Fibroblast of lung (primary cell): ENCODE measurements at regions not wholly inside any gene's neighbourhood (a gene's known extent, or its start where the extent isn't known, plus 50 kb on each side); places are given as distances from the start of the nearest gene placed in this dataset.

ENCODE experiments used
- DNase-seq, 2 donors: peaks; one replicate each; pipeline versions ENCODE4 v3.0.0 to v3.0.0-alpha.2; 2010; ENCODE audit warnings: low read depth in 2 of 2
- H2AFZ ChIP-seq: 2 replicates; pipeline ENCODE4 v1.5.1; 2012; ENCODE audit warnings: low read length, control low read depth, inconsistent platforms
- H3K27ac ChIP-seq: 2 replicates; pipeline ENCODE4 v1.5.1; 2011; ENCODE audit warnings: low read length, control low read depth; ENCODE audit not compliant: insufficient read depth
- H3K27me3 ChIP-seq: 2 replicates; pipeline ENCODE4 v1.5.1; 2011; ENCODE audit warnings: mild to moderate bottlenecking, low read length; ENCODE audit not compliant: control insufficient read depth, insufficient read depth
- H3K36me3 ChIP-seq: 2 replicates; pipeline ENCODE4 v1.5.1; 2011; ENCODE audit warnings: low read length; ENCODE audit not compliant: control insufficient read depth, insufficient read depth
- H3K4me1 ChIP-seq: 2 replicates; pipeline ENCODE4 v1.5.1; 2011; ENCODE audit warnings: low read length; ENCODE audit not compliant: control insufficient read depth, insufficient read depth; ENCODE audit errors: extremely low read depth
- H3K4me2 ChIP-seq: 2 replicates; pipeline ENCODE4 v1.5.1; 2011; ENCODE audit warnings: low read length, control low read depth; ENCODE audit not compliant: insufficient read depth; ENCODE audit errors: extremely low read depth
- H3K4me3 ChIP-seq, 4 experiments: fragments of 200-600 bp in 1 of 4; sonication (generic) in 1 of 4; replicated peaks in 1 of 4; 2 replicates each; pipeline ENCODE4 v1.5.1; 2011 to 2016; ENCODE audit warnings: low read length in 4 of 4, low read depth in 3 of 4, mild to moderate bottlenecking in 3 of 4, control low read depth in 2 of 4, inconsistent platforms in 1 of 4, mixed read lengths in 1 of 4; ENCODE audit not compliant: insufficient read depth in 1 of 4; ENCODE audit errors: control extremely low read depth in 1 of 4
- H3K79me2 ChIP-seq: 2 replicates; pipeline ENCODE4 v1.5.1; 2012; ENCODE audit warnings: mild to moderate bottlenecking, low read length, inconsistent platforms; ENCODE audit not compliant: control insufficient read depth, insufficient read depth
- H3K9ac ChIP-seq: 2 replicates; pipeline ENCODE4 v1.5.1; 2011; ENCODE audit warnings: mild to moderate bottlenecking, low read length, control low read depth; ENCODE audit not compliant: insufficient read depth
- H3K9me3 ChIP-seq: 2 replicates; pipeline ENCODE4 v1.5.1; 2012; ENCODE audit warnings: low read depth, low read length; ENCODE audit not compliant: control insufficient read depth, insufficient read depth
- H4K20me1 ChIP-seq: 2 replicates; pipeline ENCODE4 v1.5.1; 2011; ENCODE audit warnings: low read length; ENCODE audit not compliant: control insufficient read depth, insufficient read depth; ENCODE audit errors: extremely low read depth
- EZH2 ChIP-seq: IDR thresholded peaks from 2 replicates; pipeline ENCODE4 v1.5.1; 2012; ENCODE audit warnings: low read length, control low read depth, mild to moderate bottlenecking; ENCODE audit errors: missing control alignments
- TF ChIP-seq, protein P1 (sequence below), 2 donors: IDR thresholded peaks in 1 of 2; conservative IDR thresholded peaks in 1 of 2; 1 replicate in 1 of 2; 2 replicates in 1 of 2; pipeline ENCODE4 v1.5.1; 2011 to 2012; ENCODE audit warnings: low read length in 2 of 2, control low read depth in 1 of 2, inconsistent platforms in 1 of 2, low read depth in 1 of 2, mild to moderate bottlenecking in 1 of 2

DNA sequence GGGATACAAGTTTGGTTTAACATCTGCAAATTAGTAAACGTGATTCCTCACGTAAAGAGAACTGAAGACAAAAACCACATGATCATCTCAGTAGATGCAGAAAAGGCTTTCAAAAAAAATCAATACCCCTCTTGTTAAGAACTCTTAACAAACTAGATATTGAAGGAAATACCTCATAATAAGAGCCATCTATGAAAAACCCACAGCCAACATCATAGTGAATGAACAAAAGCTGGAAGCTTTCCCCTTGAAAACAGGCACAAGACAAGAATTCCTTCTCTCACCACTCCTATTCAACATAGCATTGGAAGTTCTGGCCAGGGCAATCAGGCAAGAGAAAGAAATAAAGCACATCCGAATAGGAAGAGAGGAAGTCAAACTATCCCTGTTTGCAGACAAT is 160.5 kb downstream of the CSNK2A3 start:
- Histone ChIP-seq H3K4me2 (no peak overlapping the region), H3K4me3 (no peak overlapping the region), H3K4me1 (no peaks in the 10 kb centered on the region), H3K27ac (no peak overlapping the region), H3K79me2 (no peaks in the 10 kb centered on the region), H2AFZ (no peak overlapping the region), H4K20me1 (no peaks in the 10 kb centered on the region), H3K36me3 (no peaks in the 10 kb centered on the region), H3K9me3 (no peaks in the 10 kb centered on the region), H3K9ac (no peak overlapping the region), H3K27me3 (peaks cover 2% of the 10 kb centered on the region)
- DNase-seq: no peak
- TF ChIP-seq, protein P1, sequence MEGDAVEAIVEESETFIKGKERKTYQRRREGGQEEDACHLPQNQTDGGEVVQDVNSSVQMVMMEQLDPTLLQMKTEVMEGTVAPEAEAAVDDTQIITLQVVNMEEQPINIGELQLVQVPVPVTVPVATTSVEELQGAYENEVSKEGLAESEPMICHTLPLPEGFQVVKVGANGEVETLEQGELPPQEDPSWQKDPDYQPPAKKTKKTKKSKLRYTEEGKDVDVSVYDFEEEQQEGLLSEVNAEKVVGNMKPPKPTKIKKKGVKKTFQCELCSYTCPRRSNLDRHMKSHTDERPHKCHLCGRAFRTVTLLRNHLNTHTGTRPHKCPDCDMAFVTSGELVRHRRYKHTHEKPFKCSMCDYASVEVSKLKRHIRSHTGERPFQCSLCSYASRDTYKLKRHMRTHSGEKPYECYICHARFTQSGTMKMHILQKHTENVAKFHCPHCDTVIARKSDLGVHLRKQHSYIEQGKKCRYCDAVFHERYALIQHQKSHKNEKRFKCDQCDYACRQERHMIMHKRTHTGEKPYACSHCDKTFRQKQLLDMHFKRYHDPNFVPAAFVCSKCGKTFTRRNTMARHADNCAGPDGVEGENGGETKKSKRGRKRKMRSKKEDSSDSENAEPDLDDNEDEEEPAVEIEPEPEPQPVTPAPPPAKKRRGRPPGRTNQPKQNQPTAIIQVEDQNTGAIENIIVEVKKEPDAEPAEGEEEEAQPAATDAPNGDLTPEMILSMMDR (conservative IDR thresholded peaks at IDR 0.05 in 1 of 2, IDR thresholded peaks at IDR 0.05 in 1 of 2; ENCODE audit: low read depth in 1 of 2, low read length in 2 of 2): no peak
- TF ChIP-seq EZH2: no peak

DNA sequence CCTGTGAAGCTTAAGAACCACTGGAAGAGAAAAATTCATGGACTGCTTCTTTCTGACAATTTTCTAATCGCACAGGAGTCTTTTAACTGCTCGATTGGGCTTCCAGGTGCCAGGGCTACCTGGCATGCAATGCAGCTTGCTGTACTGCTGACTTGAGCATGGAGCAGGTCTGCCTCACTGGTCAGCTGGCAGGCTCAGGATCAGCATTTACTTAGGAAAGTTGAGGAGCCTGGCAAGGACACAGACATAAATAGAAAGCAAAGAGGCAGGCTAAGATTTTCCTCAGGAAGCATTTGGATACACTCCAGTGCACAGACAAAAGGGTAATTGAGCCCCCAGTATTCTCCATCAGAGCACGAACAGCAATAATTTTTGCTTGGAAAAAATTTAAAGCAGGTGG is 163.5 kb downstream of the CSNK2A3 start:
- Histone ChIP-seq H3K4me3 (no peak overlapping the region), H3K9ac (no peak overlapping the region), H3K4me2 (no peak overlapping the region), H3K27ac (no peak overlapping the region), H3K36me3 (no peaks in the 10 kb centered on the region), H4K20me1 (no peaks in the 10 kb centered on the region), H3K27me3 (peaks cover 2% of the 10 kb centered on the region), H3K9me3 (no peaks in the 10 kb centered on the region), H3K4me1 (no peaks in the 10 kb centered on the region), H3K79me2 (no peaks in the 10 kb centered on the region), H2AFZ (no peak overlapping the region)
- no peak for DNase-seq
- TF ChIP-seq EZH2: no peak
- TF ChIP-seq, protein P1 (conservative IDR thresholded peaks at IDR 0.05 in 1 of 2, IDR thresholded peaks at IDR 0.05 in 1 of 2; ENCODE audit: low read depth in 1 of 2, low read length in 2 of 2): no peak

DNA sequence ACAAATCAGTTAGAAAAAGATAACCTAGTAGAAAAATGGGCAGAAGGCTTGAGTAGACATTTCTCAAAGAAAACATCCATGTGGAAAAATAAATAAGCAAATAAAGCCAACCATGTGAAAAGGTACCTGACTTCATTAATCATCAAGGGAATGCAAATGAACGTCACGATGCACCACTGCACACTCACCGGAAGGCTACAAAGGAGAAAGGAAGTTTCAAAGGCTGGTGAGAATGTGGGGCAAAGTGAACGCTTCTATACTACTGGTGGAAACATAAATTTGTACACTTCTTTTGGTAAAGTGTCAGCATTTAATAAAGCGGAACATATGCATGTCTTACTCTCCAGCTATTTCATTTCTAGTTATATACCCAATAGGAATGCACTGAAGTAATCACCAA is 166.8 kb downstream of the CSNK2A3 start:
- no peaks in the 10 kb centered on the region for H3K9me3 ChIP-seq
- no peak overlapping the region for H3K9ac ChIP-seq
- no peak for TF ChIP-seq EZH2
- TF ChIP-seq, protein P1 (conservative IDR thresholded peaks at IDR 0.05 in 1 of 2, IDR thresholded peaks at IDR 0.05 in 1 of 2; ENCODE audit: low read depth in 1 of 2, low read length in 2 of 2): no peak
- no peak overlapping the region for H3K4me3 ChIP-seq
- H3K36me3 ChIP-seq: no peaks in the 10 kb centered on the region
- no peaks in the 10 kb centered on the region for H3K79me2 ChIP-seq
- no peaks in the 10 kb centered on the region for H4K20me1 ChIP-seq
- peak in 1 of 2 donors; percentile 12 for DNase-seq
- H3K4me1 ChIP-seq: no peaks in the 10 kb centered on the region
- peaks cover 7% of the 10 kb centered on the region for H3K27me3 ChIP-seq
- no peak overlapping the region for H2AFZ ChIP-seq
- H3K27ac ChIP-seq: no peak overlapping the region
- H3K4me2 ChIP-seq: no peak overlapping the region
